IMR-90 (cell line): ENCODE measurements at regions not wholly inside any gene's neighbourhood (a gene's known extent, or its start where the extent isn't known, plus 50 kb on each side); places are given as distances from the start of the nearest gene placed in this dataset.

ENCODE experiments used
- ATAC-seq: fragments of 200-7000 bp; cut with Tn5 transposase; 2 replicates; pipeline ENCODE4 v1.9.1; 2020; ENCODE audit warnings: low read depth, mild to moderate bottlenecking, moderate library complexity
- BruUV-seq: library from RNA; stranded (reverse); fragments of 400-500 nt; replicated peaks from 2 replicates; lab custom pipeline; 2021; lab: Mats Ljungman, UMichigan
- CTCF ChIA-PET: fragments of 300-600 bp; formaldehyde crosslinking; extraction: SDS; loops from one replicate; lab custom pipeline; 2021; ENCODE audit warnings: antibody characterized with exemption; lab: Yijun Ruan, JAX
- POLR2A ChIA-PET: fragments of 300-600 bp; sonication (Branson Sonifier 250); formaldehyde crosslinking; loops from one replicate; lab custom pipeline; 2022; ENCODE audit warnings: antibody characterized with exemption; ENCODE audit not compliant: unreplicated experiment; lab: Charles Lee
- DNase-seq: peaks from one replicate; pipeline ENCODE4 v3.0.0; 2013
- H2AFZ ChIP-seq: replicated peaks from 2 replicates; pipeline ENCODE3; 2013; ENCODE audit warnings: low read length, mild to moderate bottlenecking; ENCODE audit not compliant: poor library complexity
- H2AK5ac ChIP-seq: 2 replicates; pipeline ENCODE4 v1.6.1; 2013; ENCODE audit warnings: low read depth, low read length, inconsistent platforms
- H2AK9ac ChIP-seq: replicated peaks from 2 replicates; pipeline ENCODE3; 2013; ENCODE audit warnings: mild to moderate bottlenecking, low read depth, low read length, moderate library complexity; ENCODE audit not compliant: poor library complexity
- H2BK120ac ChIP-seq: 2 replicates; pipeline ENCODE4 v1.6.1; 2013; ENCODE audit warnings: low read depth, low read length, inconsistent platforms
- H2BK15ac ChIP-seq: 3 replicates; pipeline ENCODE4 v1.6.1; 2013; ENCODE audit warnings: low read depth, low read length, inconsistent platforms
- H2BK20ac ChIP-seq: 2 replicates; pipeline ENCODE4 v1.6.1; 2013; ENCODE audit warnings: low read depth, mild to moderate bottlenecking, inconsistent platforms, low read length, moderate library complexity
- H2BK5ac ChIP-seq: 2 replicates; pipeline ENCODE4 v1.6.1; 2013; ENCODE audit warnings: mild to moderate bottlenecking, low read depth, low read length, inconsistent platforms; ENCODE audit not compliant: poor library complexity, severe bottlenecking
- H3K14ac ChIP-seq: replicated peaks from 2 replicates; pipeline ENCODE4 v1.6.1; 2013; ENCODE audit warnings: low read depth, low read length, inconsistent platforms
- H3K18ac ChIP-seq: 2 replicates; pipeline ENCODE4 v1.6.1; 2013; ENCODE audit warnings: low read depth, low read length, control low read depth
- H3K23ac ChIP-seq: 2 replicates; pipeline ENCODE4 v1.6.1; 2013; ENCODE audit warnings: low read depth, low read length, inconsistent platforms
- H3K27ac ChIP-seq: 2 replicates; pipeline ENCODE4 v1.5.1; 2013; ENCODE audit warnings: mild to moderate bottlenecking, control low read depth, low read length; ENCODE audit not compliant: insufficient read depth
- H3K27me3 ChIP-seq: 2 replicates; pipeline ENCODE4 v1.6.1; 2013; ENCODE audit warnings: low read length; ENCODE audit not compliant: control insufficient read depth, insufficient read depth
- H3K36me3 ChIP-seq: 2 replicates; pipeline ENCODE4 v1.6.1; 2013; ENCODE audit warnings: low read length, mixed read lengths; ENCODE audit not compliant: control insufficient read depth, insufficient read depth
- H3K4ac ChIP-seq: 2 replicates; pipeline ENCODE4 v1.6.1; 2013; ENCODE audit warnings: low read depth, low read length, inconsistent platforms
- H3K4me1 ChIP-seq: 2 replicates; pipeline ENCODE4 v1.6.1; 2013; ENCODE audit warnings: low read length, mixed read lengths; ENCODE audit not compliant: control insufficient read depth, insufficient read depth
- H3K4me2 ChIP-seq: 2 replicates; pipeline ENCODE4 v1.6.1; 2013; ENCODE audit warnings: low read depth, mild to moderate bottlenecking, control low read depth, low read length, moderate library complexity
- H3K4me3 ChIP-seq: 2 replicates; pipeline ENCODE4 v1.5.1; 2013; ENCODE audit warnings: low read depth, mild to moderate bottlenecking, control low read depth, low read length, moderate library complexity; ENCODE audit not compliant: insufficient read depth
- H3K56ac ChIP-seq: 2 replicates; pipeline ENCODE4 v1.6.1; 2013; ENCODE audit warnings: low read length, inconsistent platforms; ENCODE audit not compliant: insufficient read depth; ENCODE audit errors: extremely low read depth
- H3K79me1 ChIP-seq, 2 experiments: 2 replicates each; pipeline ENCODE4 v1.6.1; 2013; ENCODE audit warnings: low read length in 2 of 2, inconsistent platforms in 1 of 2, low read depth in 1 of 2
- H3K9ac ChIP-seq: 2 replicates; pipeline ENCODE4 v1.6.1; 2013; ENCODE audit warnings: low read depth, low read length, control low read depth
- H3K9me1 ChIP-seq: 2 replicates; pipeline ENCODE4 v1.6.1; 2013; ENCODE audit warnings: low read length, inconsistent platforms; ENCODE audit not compliant: insufficient read depth
- H3K9me3 ChIP-seq: 2 replicates; pipeline ENCODE4 v1.6.1; 2013; ENCODE audit warnings: low read length; ENCODE audit not compliant: control insufficient read depth, insufficient read depth
- H4K20me1 ChIP-seq: 2 replicates; pipeline ENCODE4 v1.6.1; 2013; ENCODE audit warnings: low read length, inconsistent platforms; ENCODE audit not compliant: insufficient read depth
- H4K5ac ChIP-seq: 2 replicates; pipeline ENCODE4 v1.6.1; 2013; ENCODE audit warnings: mild to moderate bottlenecking, low read depth, low read length, control low read depth
- H4K8ac ChIP-seq, 2 experiments: 2 replicates each; pipeline ENCODE4 v1.6.1; 2013; ENCODE audit warnings: low read depth in 2 of 2, low read length in 2 of 2, control low read depth in 1 of 2, inconsistent platforms in 1 of 2
- H4K91ac ChIP-seq: 2 replicates; pipeline ENCODE4 v1.6.1; 2013; ENCODE audit warnings: low read depth, low read length, inconsistent platforms; ENCODE audit not compliant: insufficient read depth
- BHLHE40 ChIP-seq: fragments of 150-350 bp; IDR thresholded peaks from 2 replicates; pipeline ENCODE4 v1.6.1; 2016; ENCODE audit warnings: mild to moderate bottlenecking, low read depth, low read length
- CHD1 ChIP-seq: IDR thresholded peaks from 2 replicates; pipeline ENCODE4 v1.6.1; 2012; ENCODE audit warnings: low read depth, low read length, improper control_type of control experiment
- MAFK ChIP-seq: IDR thresholded peaks from 2 replicates; pipeline ENCODE4 v1.6.1; 2012; ENCODE audit warnings: low read depth, low read length, improper control_type of control experiment
- MXI1 ChIP-seq: IDR thresholded peaks from 2 replicates; pipeline ENCODE4 v1.6.1; 2012; ENCODE audit warnings: low read depth, mild to moderate bottlenecking, low read length, moderate library complexity, borderline replicate concordance
- NFE2L2 ChIP-seq: fragments of 150-350 bp; IDR thresholded peaks from 2 replicates; pipeline ENCODE4 v1.6.1; 2016; ENCODE audit warnings: low read depth, mild to moderate bottlenecking, low read length
- POLR2A ChIP-seq: IDR thresholded peaks from 2 replicates; pipeline ENCODE4 v1.6.1; 2012; ENCODE audit warnings: mild to moderate bottlenecking, low read depth, low read length
- RFX5 ChIP-seq: IDR thresholded peaks from 2 replicates; pipeline ENCODE4 v1.8.0; 2012; ENCODE audit warnings: low read depth, mild to moderate bottlenecking, low read length, moderate library complexity
- SMC3 ChIP-seq: fragments of 150-350 bp; IDR thresholded peaks from 2 replicates; pipeline ENCODE4 v1.6.1; 2016; ENCODE audit warnings: low read depth, mild to moderate bottlenecking, antibody characterized with exemption, low read length, moderate library complexity
- WGBS, 2 experiments: methylation state at CpG; one replicate each; pipeline versions ENCODE4 v1.1.5 to v1.1.7; 2013; ENCODE audit warnings: missing lambda C conversion rate in 2 of 2; ENCODE audit not compliant: insufficient read length in 1 of 2; ENCODE audit errors: extremely low coverage in 2 of 2; 5-methylcytosine and 5-hydroxymethylcytosine counted together
- dilution Hi-C: fragments of 300-500 bp; cut with HindIII; formaldehyde crosslinking; loops from one replicate; pipeline ENCODE4 v1.14.3; 2018; ENCODE audit warnings: low sequenced_read_pairs; ENCODE audit not compliant: unreplicated experiment
- in situ Hi-C: fragments of 300-500 bp; cut with MboI; formaldehyde crosslinking; loops from 3 replicates; pipeline ENCODE4 v1.14.3; 2019; ENCODE audit warnings: low sequenced_read_pairs, inconsistent platforms, mixed read lengths
- intact Hi-C: fragments of 100-400 bp; cut with micrococcal nuclease; formaldehyde crosslinking; loops from 2 replicates; pipeline ENCODE4 v1.10.0; 2022

DNA sequence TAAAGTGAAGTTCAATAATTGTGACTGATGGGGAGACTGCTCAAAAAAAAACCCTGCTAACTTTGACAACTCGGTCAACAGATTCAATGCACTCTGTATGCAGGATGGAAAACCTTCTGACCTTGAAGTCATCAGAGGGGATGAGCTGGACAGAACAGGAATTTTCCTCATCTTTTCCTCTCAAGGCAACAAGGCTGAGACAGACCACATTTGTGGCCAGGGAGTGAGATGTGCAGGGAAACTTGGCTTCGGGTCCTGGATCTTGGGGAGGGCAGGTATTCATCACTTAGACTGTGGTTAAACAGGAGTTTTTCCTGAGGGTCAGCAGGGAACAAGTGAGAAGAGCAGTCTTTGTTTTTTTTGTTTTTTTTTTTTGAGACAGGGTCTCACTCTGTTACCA, 100.6 kb downstream of the BAMBI start:
- 100% methylated on average over 1 of the region's 2 CpGs; no CpG with 5 or more reads in 1 of the 2 experiments for WGBS, 2 experiments
- Histone ChIP-seq H3K79me1 (no peaks in the 10 kb centered on the region), H3K36me3 (no peaks in the 10 kb centered on the region), H3K14ac (no peak overlapping the region), H2AK5ac (no peak overlapping the region), H2AFZ (no peak overlapping the region), H4K20me1 (no peaks in the 10 kb centered on the region), H3K9ac (no peak overlapping the region), H2AK9ac (no peak overlapping the region), H3K9me3 (no peaks in the 10 kb centered on the region), H3K23ac (no peak overlapping the region), H3K4ac (no peak overlapping the region), H3K18ac (no peak overlapping the region), H4K8ac (no peak overlapping the region), H4K5ac (no peak overlapping the region), H2BK5ac (no peak overlapping the region), H3K4me3 (no peak overlapping the region), H3K56ac (no peak overlapping the region), H2BK15ac (no peak overlapping the region), H3K4me2 (no peak overlapping the region), H3K27me3 (no peaks in the 10 kb centered on the region), H3K4me1 (no peaks in the 10 kb centered on the region), H3K9me1 (no peaks in the 10 kb centered on the region), H2BK120ac (no peak overlapping the region), H4K91ac (no peak overlapping the region), H2BK20ac (no peak overlapping the region), H3K27ac (no peak overlapping the region)
- intact Hi-C loops = no loop called here
- no peak for DNase-seq
- ChIA-PET POLR2A (no interaction called here), CTCF (interaction anchor here (0.6 kb wide), 1 partner anchor 32 kb away, joined by 5 read pairs; no protein-coding TSS in a partner anchor)
- TF ChIP-seq CHD1 = no peak
- no peak for TF ChIP-seq SMC3
- no peak for TF ChIP-seq RFX5
- no peak for TF ChIP-seq POLR2A
- no peak for TF ChIP-seq MXI1
- TF ChIP-seq BHLHE40 = no peak
- no peak for TF ChIP-seq NFE2L2
- no peak for TF ChIP-seq MAFK
- BruUV-seq = no TSS peak
- no peak for ATAC-seq
- dilution Hi-C loops = no loop called here
- in situ Hi-C loops = loop anchor here (25.0 kb wide), 1 partner anchor 91 kb away; the partner anchor contains the start of gene BAMBI
